Activated CD4-positive, alpha-beta memory T cell treated with anti-CD3 and anti-CD28 coated beads, Interleukin-2, amount 10 ng/mL, durations not matched to agents 7 days and 5 days (primary cell): ENCODE measurements at regions not wholly inside any gene's neighbourhood (a gene's known extent, or its start where the extent isn't known, plus 50 kb on each side); places are given as distances from the start of the nearest gene placed in this dataset.
"Not testable (repeated sequence)": the region's sequence is repeated elsewhere in the genome, so short reads cannot be mapped to it uniquely, and the experiment has no call there.

Experiments
- CTCF ChIA-PET: fragments of 350-600 bp; sonication (Branson Sonifier 250); formaldehyde crosslinking; loops from one replicate; lab custom pipeline; 2021; ENCODE audit warnings: antibody characterized with exemption, inconsistent platforms; lab: Charles Lee
- POLR2A ChIA-PET: fragments of 350-600 bp; sonication (Branson Sonifier 250); formaldehyde crosslinking; loops from one replicate; lab custom pipeline; 2021; ENCODE audit warnings: antibody characterized with exemption; lab: Charles Lee
- DNase-seq: peaks from one replicate; pipeline ENCODE4 v3.0.0-alpha.2; 2020
- H3K27ac Mint-ChIP-seq: one replicate; pipeline ENCODE4 v1.8.0; 2021; ENCODE audit warnings: mild to moderate bottlenecking, mixed read lengths
- H3K27me3 Mint-ChIP-seq: one replicate; pipeline ENCODE4 v1.8.0; 2021; ENCODE audit warnings: mixed read lengths
- H3K36me3 Mint-ChIP-seq: one replicate; pipeline ENCODE4 v1.8.0; 2021; ENCODE audit warnings: low read depth, mixed read lengths
- H3K4me1 Mint-ChIP-seq: one replicate; pipeline ENCODE4 v1.8.0; 2021; ENCODE audit warnings: mixed read lengths
- H3K4me3 Mint-ChIP-seq: one replicate; pipeline ENCODE4 v1.8.0; 2021; ENCODE audit warnings: mild to moderate bottlenecking, mixed read lengths
- H3K9me3 Mint-ChIP-seq: one replicate; pipeline ENCODE4 v1.8.0; 2021; ENCODE audit warnings: mixed read lengths

GRCh38 chr2:219736209-219736608, 108.8 kb downstream of the SLC4A3 start:
- H3K9me3 Mint-ChIP-seq: no peaks in the 10 kb centered on the region
- DNase-seq: no peak
- no peaks in the 10 kb centered on the region for H3K4me1 Mint-ChIP-seq
- H3K4me3 Mint-ChIP-seq: no peak overlapping the region
- CTCF ChIA-PET: no interaction called here
- POLR2A ChIA-PET: no interaction called here
- no peak overlapping the region for H3K27ac Mint-ChIP-seq
- no peaks in the 10 kb centered on the region for H3K36me3 Mint-ChIP-seq
- H3K27me3 Mint-ChIP-seq: peaks cover 3% of the 10 kb centered on the region

GRCh38 chr2:219737270-219737691, 109.9 kb downstream of the SLC4A3 start:
- Mint-ChIP-seq H3K9me3 (no peaks in the 10 kb centered on the region), H3K36me3 (no peaks in the 10 kb centered on the region), H3K27ac (no peak overlapping the region), H3K4me3 (no peak overlapping the region), H3K4me1 (no peaks in the 10 kb centered on the region), H3K27me3 (peaks cover 3% of the 10 kb centered on the region)
- POLR2A ChIA-PET: no interaction called here
- no peak for DNase-seq
- CTCF ChIA-PET: no interaction called here

- H3K9me3 Mint-ChIP-seq: no peaks in the 10 kb centered on the region
Measured at GRCh38 chr2:219739066-219739465, 111.6 kb downstream of the SLC4A3 start.

GRCh38 chr2:219739866-219740440, 112.5 kb downstream of the SLC4A3 start:
- DNase-seq: no peak
- no peaks in the 10 kb centered on the region for H3K4me1 Mint-ChIP-seq
- no peaks in the 10 kb centered on the region for H3K9me3 Mint-ChIP-seq
- no peak overlapping the region for H3K27ac Mint-ChIP-seq
- ChIA-PET CTCF (no interaction called here), POLR2A (no interaction called here)
- no peak overlapping the region for H3K4me3 Mint-ChIP-seq
- H3K27me3 Mint-ChIP-seq: peaks cover 1% of the 10 kb centered on the region
- no peaks in the 10 kb centered on the region for H3K36me3 Mint-ChIP-seq

More at GRCh38 chr2:219739066-219739465, 111.6 kb downstream of the SLC4A3 start:
- Mint-ChIP-seq H3K36me3 (no peaks in the 10 kb centered on the region), H3K27me3 (peaks cover 1% of the 10 kb centered on the region), H3K4me1 (no peaks in the 10 kb centered on the region), H3K27ac (no peak overlapping the region), H3K4me3 (no peak overlapping the region)
- POLR2A ChIA-PET: no interaction called here
- DNase-seq: no peak
- CTCF ChIA-PET: no interaction called here

GRCh38 chr2:219743548-219743947, 116.1 kb downstream of the SLC4A3 start:
- H3K4me3 Mint-ChIP-seq: no peak overlapping the region
- H3K4me1 Mint-ChIP-seq: no peaks in the 10 kb centered on the region
- no peak overlapping the region for H3K27ac Mint-ChIP-seq
- ChIA-PET CTCF (interaction anchor here (1.1 kb wide), 1 partner anchor 9 kb away, joined by 4 read pairs; no protein-coding TSS in a partner anchor), POLR2A (no interaction called here)
- no peaks in the 10 kb centered on the region for H3K27me3 Mint-ChIP-seq
- DNase-seq: no peak
- no peaks in the 10 kb centered on the region for H3K9me3 Mint-ChIP-seq
- no peaks in the 10 kb centered on the region for H3K36me3 Mint-ChIP-seq

- Mint-ChIP-seq H3K4me3 (no peak overlapping the region), H3K27ac (no peak overlapping the region), H3K27me3 (no peaks in the 10 kb centered on the region), H3K36me3 (no peaks in the 10 kb centered on the region), H3K9me3 (no peaks in the 10 kb centered on the region), H3K4me1 (no peaks in the 10 kb centered on the region)
- ChIA-PET CTCF (interaction anchor here (1.1 kb wide), 1 partner anchor 9 kb away, joined by 4 read pairs; no protein-coding TSS in a partner anchor), POLR2A (no interaction called here)
- no peak for DNase-seq
Measured at GRCh38 chr2:219744066-219744465, 116.6 kb downstream of the SLC4A3 start.

- Mint-ChIP-seq H3K27me3 (no peaks in the 10 kb centered on the region), H3K4me1 (no peaks in the 10 kb centered on the region), H3K9me3 (no peaks in the 10 kb centered on the region), H3K27ac (no peak overlapping the region), H3K4me3 (no peak overlapping the region), H3K36me3 (no peaks in the 10 kb centered on the region)
- POLR2A ChIA-PET: no interaction called here
- DNase-seq: no peak
- CTCF ChIA-PET: interaction anchor here (1.1 kb wide), 1 partner anchor 10 kb away, joined by 4 read pairs; no protein-coding TSS in a partner anchor
Measured at GRCh38 chr2:219744600-219744999, 117.2 kb downstream of the SLC4A3 start.

GRCh38 chr2:219747637-219748036, 120.2 kb downstream of the SLC4A3 start:
- no peaks in the 10 kb centered on the region for H3K36me3 Mint-ChIP-seq
- H3K4me3 Mint-ChIP-seq: no peak overlapping the region
- H3K9me3 Mint-ChIP-seq: peaks cover 3% of the 10 kb centered on the region
- ChIA-PET POLR2A (no interaction called here), CTCF (no interaction called here)
- DNase-seq: no peak
- no peak overlapping the region for H3K27ac Mint-ChIP-seq
- no peaks in the 10 kb centered on the region for H3K27me3 Mint-ChIP-seq
- no peaks in the 10 kb centered on the region for H3K4me1 Mint-ChIP-seq

GRCh38 chr2:219748671-219749570, 121.5 kb downstream of the SLC4A3 start:
- Mint-ChIP-seq H3K36me3 (no peaks in the 10 kb centered on the region), H3K4me1 (no peaks in the 10 kb centered on the region), H3K27ac (no peak overlapping the region), H3K9me3 (peaks cover 3% of the 10 kb centered on the region), H3K27me3 (no peaks in the 10 kb centered on the region), H3K4me3 (no peak overlapping the region)
- DNase-seq: no peak
- CTCF ChIA-PET: no interaction called here
- POLR2A ChIA-PET: no interaction called here

- H3K27me3 Mint-ChIP-seq, H3K9me3 Mint-ChIP-seq, DNase-seq, POLR2A ChIA-PET, H3K36me3 Mint-ChIP-seq, H3K27ac Mint-ChIP-seq, H3K4me3 Mint-ChIP-seq, CTCF ChIA-PET, H3K4me1 Mint-ChIP-seq: not testable (repeated sequence)
Measured at GRCh38 chr2:219751121-219751520, 123.7 kb downstream of the SLC4A3 start.

GRCh38 chr2:219752726-219753125, 125.3 kb downstream of the SLC4A3 start:
- H3K36me3 Mint-ChIP-seq: no peaks in the 10 kb centered on the region

GRCh38 chr2:219758907-219759680, 131.7 kb downstream of the SLC4A3 start:
- peaks cover 3% of the 10 kb centered on the region for H3K27me3 Mint-ChIP-seq
- H3K4me3 Mint-ChIP-seq: no peak overlapping the region
- DNase-seq: no peak
- CTCF ChIA-PET: no interaction called here
- H3K27ac Mint-ChIP-seq: no peak overlapping the region
- H3K4me1 Mint-ChIP-seq: no peaks in the 10 kb centered on the region
- no peaks in the 10 kb centered on the region for H3K36me3 Mint-ChIP-seq
- POLR2A ChIA-PET: no interaction called here
- H3K9me3 Mint-ChIP-seq: peaks cover 3% of the 10 kb centered on the region

More at GRCh38 chr2:219752726-219753125, 125.3 kb downstream of the SLC4A3 start:
- Mint-ChIP-seq H3K27me3 (no peaks in the 10 kb centered on the region), H3K4me1 (no peaks in the 10 kb centered on the region), H3K27ac (no peak overlapping the region), H3K9me3 (peaks cover 5% of the 10 kb centered on the region), H3K4me3 (no peak overlapping the region)
- no peak for DNase-seq
- ChIA-PET CTCF (no interaction called here), POLR2A (no interaction called here)

- no peaks in the 10 kb centered on the region for H3K9me3 Mint-ChIP-seq
- H3K27me3 Mint-ChIP-seq: peaks cover 3% of the 10 kb centered on the region
- H3K4me3 Mint-ChIP-seq: no peak overlapping the region
- H3K4me1 Mint-ChIP-seq: no peaks in the 10 kb centered on the region
- POLR2A ChIA-PET: no interaction called here
- H3K27ac Mint-ChIP-seq: no peak overlapping the region
- DNase-seq: no peak
- CTCF ChIA-PET: no interaction called here
- no peaks in the 10 kb centered on the region for H3K36me3 Mint-ChIP-seq
Measured at GRCh38 chr2:219759801-219760200, 132.4 kb downstream of the SLC4A3 start.
